ENCODE measurements at regions not wholly inside any gene's neighbourhood (a gene's known extent, or its start where the extent isn't known, plus 50 kb on each side); places are given as distances from the start of the nearest gene placed in this dataset.

DNA sequence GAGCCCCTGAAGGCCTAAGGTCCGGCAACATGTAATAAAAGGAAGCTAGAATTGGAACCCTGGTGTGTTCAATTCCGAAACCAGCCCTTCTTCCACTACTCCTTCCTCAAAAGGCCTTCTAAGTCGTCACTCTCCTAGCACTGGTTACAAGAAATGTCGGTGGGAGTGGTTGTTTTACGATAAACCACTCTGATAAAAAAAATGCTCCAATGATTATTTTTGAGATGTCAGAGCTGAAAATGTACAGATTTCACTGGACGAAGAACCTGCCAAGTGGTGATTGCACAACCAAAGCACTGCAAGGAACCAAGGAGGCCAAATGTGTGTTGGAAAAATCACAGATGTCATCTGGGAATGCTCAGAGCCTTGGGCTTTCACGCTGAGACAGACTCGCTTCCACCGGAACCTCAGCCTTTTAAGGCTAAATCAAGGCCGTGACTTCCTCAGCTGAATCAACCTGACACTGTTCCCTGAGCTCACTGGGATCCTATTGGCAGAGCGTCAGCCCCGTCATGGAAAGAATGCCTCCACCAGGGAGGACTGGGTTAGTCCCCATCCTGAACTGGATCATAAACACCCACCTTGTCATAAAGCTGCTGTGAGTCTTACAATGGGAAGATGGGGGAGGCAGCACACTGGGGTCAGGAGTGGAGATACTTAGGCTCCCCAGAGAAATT lies 108.1 kb upstream of the THBS1 start:
- TF ChIP-seq POLR2AphosphoS5 (IDR thresholded peaks at IDR 0.05; ENCODE audit: low read depth, low read length) (no peak), TAF1 (IDR thresholded peaks at IDR 0.05; ENCODE audit: low read depth, low read length) (no peak), SPI1 (IDR thresholded peaks at IDR 0.05; ENCODE audit: low read depth, low read length) (no peak)
- DNase-seq (ENCODE audit: insufficient read length, low spot score) (no peak), FAIRE-seq (no peak)

- no peak for TF ChIP-seq POLR2AphosphoS5 (IDR thresholded peaks at IDR 0.05; ENCODE audit: low read depth, low read length)
- TF ChIP-seq POU2F2 (IDR thresholded peaks at IDR 0.05; ENCODE audit: low read depth, low read length): no peak
- no peak for TF ChIP-seq SPI1 (IDR thresholded peaks at IDR 0.05; ENCODE audit: low read depth, low read length)
- TF ChIP-seq TAF1 (IDR thresholded peaks at IDR 0.05; ENCODE audit: low read depth, low read length): no peak
- no peak for TF ChIP-seq POLR2A (IDR thresholded peaks at IDR 0.05; ENCODE audit: low read depth, low read length)
- no peak for TF ChIP-seq PAX5 (IDR thresholded peaks at IDR 0.05; ENCODE audit: insufficient read depth, low read length, severe bottlenecking)
- no peak for FAIRE-seq
- no peak for DNase-seq (ENCODE audit: insufficient read length, low spot score)
Measured at GRCh38 chr15:39473298-39473947, 107.5 kb upstream of the THBS1 start.

DNA sequence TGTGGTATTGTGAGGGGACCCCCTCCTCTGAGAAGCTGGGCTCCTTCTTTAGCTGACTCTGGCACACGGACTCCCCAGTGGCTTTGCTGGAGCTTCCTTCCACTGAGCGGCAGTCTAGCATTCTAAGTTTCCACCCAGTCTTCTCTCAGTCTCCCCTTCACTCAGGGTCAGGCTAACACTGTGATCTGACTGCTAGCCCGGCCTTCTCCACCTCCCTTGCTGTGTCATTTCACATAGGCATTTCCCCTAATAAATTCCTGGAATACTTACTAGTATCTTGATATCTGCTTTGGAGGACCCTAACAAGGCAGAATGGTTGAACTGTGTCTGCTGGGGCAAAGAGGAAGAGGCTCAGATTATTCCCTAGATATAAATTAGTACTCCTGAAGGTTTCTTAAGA lies 106.2 kb upstream of the THBS1 start:
- DNase-seq (ENCODE audit: insufficient read length, low spot score): no peak
- FAIRE-seq: no peak
- TF ChIP-seq PAX5 (IDR thresholded peaks at IDR 0.05; ENCODE audit: insufficient read depth, low read length, severe bottlenecking) (no peak), TAF1 (IDR thresholded peaks at IDR 0.05; ENCODE audit: low read depth, low read length) (no peak), POLR2A (IDR thresholded peaks at IDR 0.05; ENCODE audit: low read depth, low read length) (no peak), POLR2AphosphoS5 (IDR thresholded peaks at IDR 0.05; ENCODE audit: low read depth, low read length) (no peak), POU2F2 (IDR thresholded peaks at IDR 0.05; ENCODE audit: low read depth, low read length) (no peak), SPI1 (IDR thresholded peaks at IDR 0.05; ENCODE audit: low read depth, low read length) (no peak)

GRCh38 chr15:39478996-39479395 lies 101.9 kb upstream of the THBS1 start:
- TF ChIP-seq SPI1 (IDR thresholded peaks at IDR 0.05; ENCODE audit: low read depth, low read length) (no peak), POLR2AphosphoS5 (IDR thresholded peaks at IDR 0.05; ENCODE audit: low read depth, low read length) (no peak), PAX5 (IDR thresholded peaks at IDR 0.05; ENCODE audit: insufficient read depth, low read length, severe bottlenecking) (no peak), POLR2A (IDR thresholded peaks at IDR 0.05; ENCODE audit: low read depth, low read length) (no peak), TAF1 (IDR thresholded peaks at IDR 0.05; ENCODE audit: low read depth, low read length) (no peak), POU2F2 (IDR thresholded peaks at IDR 0.05; ENCODE audit: low read depth, low read length) (no peak)
- no peak for DNase-seq (ENCODE audit: insufficient read length, low spot score)
- FAIRE-seq: no peak

GRCh38 chr15:39479911-39480310 lies 101.0 kb upstream of the THBS1 start:
- TF ChIP-seq POU2F2 (IDR thresholded peaks at IDR 0.05; ENCODE audit: low read depth, low read length): no peak
- no peak for TF ChIP-seq TAF1 (IDR thresholded peaks at IDR 0.05; ENCODE audit: low read depth, low read length)
- TF ChIP-seq SPI1 (IDR thresholded peaks at IDR 0.05; ENCODE audit: low read depth, low read length): no peak
- no peak for TF ChIP-seq POLR2AphosphoS5 (IDR thresholded peaks at IDR 0.05; ENCODE audit: low read depth, low read length)
- TF ChIP-seq POLR2A (IDR thresholded peaks at IDR 0.05; ENCODE audit: low read depth, low read length): no peak
- no peak for TF ChIP-seq PAX5 (IDR thresholded peaks at IDR 0.05; ENCODE audit: insufficient read depth, low read length, severe bottlenecking)
- FAIRE-seq (no peak), DNase-seq (ENCODE audit: insufficient read length, low spot score) (no peak)

DNA sequence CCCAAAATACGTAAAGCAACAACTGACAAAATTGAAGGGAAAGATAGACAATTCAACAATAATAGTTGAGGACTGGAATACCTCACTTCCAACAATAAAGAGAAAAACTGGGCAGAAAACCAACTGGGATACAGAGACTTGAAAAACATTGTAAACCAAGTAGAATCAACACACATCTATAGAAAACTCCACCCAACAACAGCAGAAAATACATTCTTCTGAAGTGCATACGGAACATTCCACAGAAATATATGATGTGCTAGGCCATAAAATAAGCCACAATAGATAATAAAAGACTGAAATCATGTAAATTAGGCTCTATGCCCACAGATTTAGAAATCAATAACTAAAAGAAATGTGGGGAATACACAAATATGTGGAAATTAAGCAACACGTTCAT lies 98.4 kb upstream of the THBS1 start:
- TF ChIP-seq PAX5 (IDR thresholded peaks at IDR 0.05; ENCODE audit: insufficient read depth, low read length, severe bottlenecking): no peak
- TF ChIP-seq POU2F2 (IDR thresholded peaks at IDR 0.05; ENCODE audit: low read depth, low read length): no peak
- TF ChIP-seq POLR2AphosphoS5 (IDR thresholded peaks at IDR 0.05; ENCODE audit: low read depth, low read length): no peak
- TF ChIP-seq POLR2A (IDR thresholded peaks at IDR 0.05; ENCODE audit: low read depth, low read length): no peak
- no peak for TF ChIP-seq TAF1 (IDR thresholded peaks at IDR 0.05; ENCODE audit: low read depth, low read length)
- DNase-seq (ENCODE audit: insufficient read length, low spot score) (no peak), FAIRE-seq (no peak)

GRCh38 chr15:39486621-39487457 lies 94.0 kb upstream of the THBS1 start:
- TF ChIP-seq PAX5 (IDR thresholded peaks at IDR 0.05; ENCODE audit: insufficient read depth, low read length, severe bottlenecking) (no peak), SPI1 (IDR thresholded peaks at IDR 0.05; ENCODE audit: low read depth, low read length) (no peak), POLR2AphosphoS5 (IDR thresholded peaks at IDR 0.05; ENCODE audit: low read depth, low read length) (no peak), TAF1 (IDR thresholded peaks at IDR 0.05; ENCODE audit: low read depth, low read length) (no peak), POU2F2 (IDR thresholded peaks at IDR 0.05; ENCODE audit: low read depth, low read length) (no peak), POLR2A (IDR thresholded peaks at IDR 0.05; ENCODE audit: low read depth, low read length) (no peak)
- no peak for FAIRE-seq

GRCh38 chr15:39487458-39487735 lies 93.5 kb upstream of the THBS1 start:
- FAIRE-seq (no peak), DNase-seq (ENCODE audit: insufficient read length, low spot score) (no peak)
- TF ChIP-seq POLR2AphosphoS5 (IDR thresholded peaks at IDR 0.05; ENCODE audit: low read depth, low read length): no peak
- no peak for TF ChIP-seq POLR2A (IDR thresholded peaks at IDR 0.05; ENCODE audit: low read depth, low read length)

More at GRCh38 chr15:39486621-39487457, 94.0 kb upstream of the THBS1 start:
- no peak for DNase-seq (ENCODE audit: insufficient read length, low spot score)

- FAIRE-seq (no peak), DNase-seq (ENCODE audit: insufficient read length, low spot score) (no peak)
- no peak for TF ChIP-seq POU2F2 (IDR thresholded peaks at IDR 0.05; ENCODE audit: low read depth, low read length)
Measured at GRCh38 chr15:39488516-39488915, 92.4 kb upstream of the THBS1 start.

- DNase-seq (ENCODE audit: insufficient read length, low spot score): no peak
- FAIRE-seq: no peak
- TF ChIP-seq SPI1 (IDR thresholded peaks at IDR 0.05; ENCODE audit: low read depth, low read length): no peak
- TF ChIP-seq POU2F2 (IDR thresholded peaks at IDR 0.05; ENCODE audit: low read depth, low read length): no peak
- no peak for TF ChIP-seq POLR2AphosphoS5 (IDR thresholded peaks at IDR 0.05; ENCODE audit: low read depth, low read length)
- no peak for TF ChIP-seq TAF1 (IDR thresholded peaks at IDR 0.05; ENCODE audit: low read depth, low read length)
- no peak for TF ChIP-seq PAX5 (IDR thresholded peaks at IDR 0.05; ENCODE audit: insufficient read depth, low read length, severe bottlenecking)
- no peak for TF ChIP-seq POLR2A (IDR thresholded peaks at IDR 0.05; ENCODE audit: low read depth, low read length)
Measured at GRCh38 chr15:39488961-39489360, 91.9 kb upstream of the THBS1 start.
